Peyer's patch (tissue), 4 donors: ENCODE measurements at regions not wholly inside any gene's neighbourhood (a gene's known extent, or its start where the extent isn't known, plus 50 kb on each side); places are given as distances from the start of the nearest gene placed in this dataset.

ENCODE experiments used
- CTCF ChIP-seq, 6 experiments: fragments of 450-650 bp in 4 of 6; fragments of 200-600 bp in 2 of 6; sonication (generic) in 1 of 6; IDR thresholded peaks; one replicate each; pipeline ENCODE4 v1.5.1; 2017 to 2019; ENCODE audit warnings: antibody characterized with exemption in 6 of 6, mild to moderate bottlenecking in 3 of 6, moderate library complexity in 1 of 6
- POLR2A ChIP-seq, 2 donors: fragments of 450-650 bp; IDR thresholded peaks; one replicate each; pipeline ENCODE4 v1.5.1; 2017; ENCODE audit warnings: antibody characterized with exemption in 2 of 2, mild to moderate bottlenecking in 2 of 2, moderate library complexity in 2 of 2

GRCh38 chr17:73703192-73703591, 58.9 kb upstream of the SDK2 start:
- no peak for TF ChIP-seq CTCF (IDR thresholded peaks at IDR 0.05)
- TF ChIP-seq POLR2A (IDR thresholded peaks at IDR 0.05) = no peak
